Hepatocyte (in vitro differentiated cells): ENCODE measurements at regions not wholly inside any gene's neighbourhood (a gene's known extent, or its start where the extent isn't known, plus 50 kb on each side); places are given as distances from the start of the nearest gene placed in this dataset.

Experiments
- DNase-seq: peaks from one replicate; pipeline ENCODE4 v3.0.0-alpha.2; 2016; ENCODE audit warnings: low spot score
- H2AFZ ChIP-seq: fragments of 200-600 bp; sonication (generic); 2 replicates; pipeline ENCODE4 v1.6.0; 2016; ENCODE audit warnings: antibody characterized with exemption, mild to moderate bottlenecking
- H3K27ac ChIP-seq: fragments of 200-600 bp; sonication (generic); 2 replicates; pipeline ENCODE4 v1.5.1; 2016; ENCODE audit warnings: mild to moderate bottlenecking
- H3K27me3 ChIP-seq: fragments of 200-600 bp; sonication (generic); 2 replicates; pipeline ENCODE4 v1.6.1; 2016
- H3K36me3 ChIP-seq: fragments of 200-600 bp; sonication (generic); replicated peaks from 2 replicates; pipeline ENCODE4 v1.5.1; 2016; ENCODE audit warnings: low read depth; ENCODE audit not compliant: insufficient read depth
- H3K4me1 ChIP-seq: fragments of 200-600 bp; sonication (generic); 2 replicates; pipeline ENCODE4 v1.5.1; 2016; ENCODE audit warnings: mild to moderate bottlenecking, moderate library complexity; ENCODE audit not compliant: insufficient read depth
- H3K4me2 ChIP-seq: fragments of 200-600 bp; sonication (generic); 2 replicates; pipeline ENCODE4 v1.6.0; 2016
- H3K4me3 ChIP-seq: fragments of 200-600 bp; sonication (generic); 2 replicates; pipeline ENCODE4 v1.5.1; 2016; ENCODE audit warnings: mild to moderate bottlenecking
- H3K79me2 ChIP-seq: fragments of 200-600 bp; sonication (generic); 2 replicates; pipeline ENCODE4 v1.6.0; 2017; ENCODE audit warnings: mild to moderate bottlenecking
- H3K9me2 ChIP-seq: fragments of 200-600 bp; sonication (generic); replicated peaks from 2 replicates; pipeline ENCODE4 v1.6.0; 2017; ENCODE audit warnings: mild to moderate bottlenecking; ENCODE audit not compliant: insufficient read depth
- H3K9me3 ChIP-seq: fragments of 200-600 bp; sonication (generic); 2 replicates; pipeline ENCODE4 v1.5.1; 2016; ENCODE audit warnings: low read depth, mild to moderate bottlenecking
- H4K20me1 ChIP-seq: fragments of 200-600 bp; sonication (generic); 2 replicates; pipeline ENCODE4 v1.6.0; 2016; ENCODE audit warnings: mild to moderate bottlenecking; ENCODE audit not compliant: insufficient read depth, poor library complexity, severe bottlenecking
- EZH2 ChIP-seq: fragments of 200-600 bp; sonication (generic); IDR thresholded peaks from 2 replicates; pipeline ENCODE4 v1.6.1; 2016; ENCODE audit warnings: antibody characterized with exemption, mild to moderate bottlenecking, borderline replicate concordance
- EZH2phosphoT487 ChIP-seq: fragments of 200-600 bp; sonication (generic); IDR thresholded peaks from one replicate; pipeline ENCODE4 v1.6.1; 2018; ENCODE audit warnings: antibody characterized with exemption, mild to moderate bottlenecking, low read depth, moderate library complexity; ENCODE audit not compliant: unreplicated experiment, severe bottlenecking
- WGBS: methylation state at CpG from one replicate; pipeline ENCODE4 v1.1.6; 2016; ENCODE audit warnings: low lambda C conversion rate; ENCODE audit errors: missing lambda C conversion rate; 5-methylcytosine and 5-hydroxymethylcytosine counted together
- TF ChIP-seq, protein P1 (sequence below): fragments of 200-600 bp; sonication (generic); IDR thresholded peaks from 2 replicates; pipeline ENCODE4 v1.5.1; 2016; ENCODE audit warnings: antibody characterized with exemption, mild to moderate bottlenecking; ENCODE audit not compliant: poor library complexity

- Histone ChIP-seq H4K20me1 (no peaks in the 10 kb centered on the region), H3K4me3 (no peak overlapping the region), H3K4me1 (no peaks in the 10 kb centered on the region), H3K79me2 (no peaks in the 10 kb centered on the region), H3K9me2 (no peaks in the 10 kb centered on the region), H3K36me3 (no peaks in the 10 kb centered on the region), H3K4me2 (no peak overlapping the region), H2AFZ (no peak overlapping the region), H3K9me3 (no peaks in the 10 kb centered on the region), H3K27me3 (no peaks in the 10 kb centered on the region), H3K27ac (no peak overlapping the region)
- no peak for DNase-seq
- TF ChIP-seq EZH2phosphoT487 (no peak), EZH2 (no peak)
- TF ChIP-seq, protein P1, sequence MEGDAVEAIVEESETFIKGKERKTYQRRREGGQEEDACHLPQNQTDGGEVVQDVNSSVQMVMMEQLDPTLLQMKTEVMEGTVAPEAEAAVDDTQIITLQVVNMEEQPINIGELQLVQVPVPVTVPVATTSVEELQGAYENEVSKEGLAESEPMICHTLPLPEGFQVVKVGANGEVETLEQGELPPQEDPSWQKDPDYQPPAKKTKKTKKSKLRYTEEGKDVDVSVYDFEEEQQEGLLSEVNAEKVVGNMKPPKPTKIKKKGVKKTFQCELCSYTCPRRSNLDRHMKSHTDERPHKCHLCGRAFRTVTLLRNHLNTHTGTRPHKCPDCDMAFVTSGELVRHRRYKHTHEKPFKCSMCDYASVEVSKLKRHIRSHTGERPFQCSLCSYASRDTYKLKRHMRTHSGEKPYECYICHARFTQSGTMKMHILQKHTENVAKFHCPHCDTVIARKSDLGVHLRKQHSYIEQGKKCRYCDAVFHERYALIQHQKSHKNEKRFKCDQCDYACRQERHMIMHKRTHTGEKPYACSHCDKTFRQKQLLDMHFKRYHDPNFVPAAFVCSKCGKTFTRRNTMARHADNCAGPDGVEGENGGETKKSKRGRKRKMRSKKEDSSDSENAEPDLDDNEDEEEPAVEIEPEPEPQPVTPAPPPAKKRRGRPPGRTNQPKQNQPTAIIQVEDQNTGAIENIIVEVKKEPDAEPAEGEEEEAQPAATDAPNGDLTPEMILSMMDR: no peak
- WGBS: 65% methylated on average over 7 of the region's 7 CpGs
These were observed 282.3 kb downstream of the BCL11A start for GRCh38 chr2:60271131-60271530.

DNA sequence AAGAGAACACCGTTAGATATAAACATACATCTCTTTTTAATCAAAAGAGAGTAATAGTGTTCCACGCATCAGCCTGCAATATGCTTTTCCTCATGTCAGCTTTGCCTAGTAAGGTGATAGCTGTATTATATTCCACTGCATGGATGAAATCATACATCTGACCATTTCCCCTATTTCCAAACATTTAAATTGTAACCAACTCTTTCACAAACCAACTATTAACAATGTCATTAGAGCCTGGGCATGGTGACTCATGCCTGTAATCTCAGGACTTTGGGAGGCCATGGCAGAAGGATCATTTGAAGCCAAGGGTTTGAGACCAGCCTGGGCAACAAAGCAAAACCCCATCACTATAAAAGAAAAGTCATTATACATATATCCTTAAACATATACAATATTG is 284.8 kb downstream of the BCL11A start:
- WGBS: 89% methylated on average over 2 of the region's 2 CpGs

DNA sequence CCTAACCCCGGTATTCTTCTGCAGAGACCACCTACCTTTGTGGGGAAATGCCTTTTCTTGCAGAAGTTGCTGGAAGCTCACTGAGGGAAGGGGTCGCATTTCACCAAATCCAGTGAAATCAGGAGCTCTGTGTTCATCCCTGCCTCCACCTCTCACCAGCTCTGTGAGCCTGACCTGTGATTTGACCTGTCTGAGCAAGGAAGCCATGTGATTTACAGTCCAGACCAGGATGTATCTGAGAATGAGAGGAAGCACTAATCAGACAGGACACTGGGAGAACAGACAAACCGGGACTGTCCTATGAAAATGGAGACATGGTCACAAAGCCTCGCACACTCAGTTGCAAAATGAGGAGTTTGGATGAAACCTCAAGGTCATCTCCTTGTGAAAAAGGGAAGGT is 285.4 kb downstream of the BCL11A start:
- Histone ChIP-seq H3K36me3 (no peaks in the 10 kb centered on the region), H2AFZ (no peak overlapping the region), H3K4me2 (no peak overlapping the region), H3K4me1 (no peaks in the 10 kb centered on the region), H4K20me1 (no peaks in the 10 kb centered on the region), H3K27me3 (no peaks in the 10 kb centered on the region), H3K79me2 (no peaks in the 10 kb centered on the region), H3K4me3 (no peak overlapping the region), H3K9me3 (no peaks in the 10 kb centered on the region), H3K27ac (no peak overlapping the region), H3K9me2 (no peaks in the 10 kb centered on the region)
- DNase-seq: no peak
- 83% methylated on average over 4 of the region's 4 CpGs for WGBS
- no peak for TF ChIP-seq EZH2
- TF ChIP-seq EZH2phosphoT487: no peak
- TF ChIP-seq, protein P1: no peak

More for the DNA sequence above, 284.8 kb downstream of the BCL11A start:
- Histone ChIP-seq H3K9me2 (no peaks in the 10 kb centered on the region), H3K36me3 (no peaks in the 10 kb centered on the region), H4K20me1 (no peaks in the 10 kb centered on the region), H3K27ac (no peak overlapping the region), H3K9me3 (no peaks in the 10 kb centered on the region), H3K79me2 (no peaks in the 10 kb centered on the region), H3K4me3 (no peak overlapping the region), H2AFZ (no peak overlapping the region), H3K4me1 (no peaks in the 10 kb centered on the region), H3K27me3 (no peaks in the 10 kb centered on the region), H3K4me2 (no peak overlapping the region)
- TF ChIP-seq, protein P1: no peak
- no peak for TF ChIP-seq EZH2phosphoT487
- TF ChIP-seq EZH2: no peak
- DNase-seq: no peak

GRCh38 chr2:60267122-60267521 is 286.3 kb downstream of the BCL11A start:
- Histone ChIP-seq H2AFZ (no peak overlapping the region), H3K36me3 (no peaks in the 10 kb centered on the region), H3K27me3 (no peaks in the 10 kb centered on the region), H3K4me2 (no peak overlapping the region), H3K4me3 (no peak overlapping the region), H3K9me3 (no peaks in the 10 kb centered on the region), H3K27ac (no peak overlapping the region), H3K79me2 (no peaks in the 10 kb centered on the region), H3K9me2 (no peaks in the 10 kb centered on the region), H3K4me1 (no peaks in the 10 kb centered on the region), H4K20me1 (no peaks in the 10 kb centered on the region)
- no peak for DNase-seq
- 93% methylated on average over 5 of the region's 5 CpGs for WGBS
- TF ChIP-seq EZH2phosphoT487: no peak
- TF ChIP-seq EZH2: no peak
- TF ChIP-seq, protein P1: no peak
